A549 (cell line): ENCODE measurements at regions not wholly inside any gene's neighbourhood (a gene's known extent, or its start where the extent isn't known, plus 50 kb on each side); places are given as distances from the start of the nearest gene placed in this dataset.
"Not testable (repeated sequence)": the region's sequence is repeated elsewhere in the genome, so short reads cannot be mapped to it uniquely, and the experiment has no call there.

Source experiments
- ATAC-seq, 2 experiments: fragments of 200-7000 bp in 1 of 2; fragments of >200 bp in 1 of 2; cut with Nextera tagmentation in 1 of 2; cut with Tn5 transposase in 1 of 2; 3 replicates each; pipeline versions ENCODE4 v1.8.0 to v1.9.1; 2018 to 2020; ENCODE audit warnings: mild to moderate bottlenecking in 1 of 2, moderate library complexity in 1 of 2
- CTCF ChIA-PET: fragments of 300-600 bp; sonication (Branson Sonifier 250); formaldehyde crosslinking; extraction: SDS; loops from one replicate; lab custom pipeline; 2021; ENCODE audit warnings: antibody characterized with exemption, inconsistent platforms; lab: Yijun Ruan, JAX
- POLR2A ChIA-PET: fragments of 350-600 bp; formaldehyde crosslinking; extraction: SDS; loops from one replicate; lab custom pipeline; 2021; ENCODE audit warnings: antibody characterized with exemption, inconsistent platforms; lab: Yijun Ruan, JAX
- DNase-seq, 2 experiments: peaks; one replicate each; pipeline versions ENCODE4 v3.0.0 to v3.0.0-alpha.2; 2011 to 2016; ENCODE audit warnings: low read depth in 1 of 2, low spot score in 1 of 2
- FAIRE-seq: peaks from 2 replicates; lab custom pipeline; 2011; peaks lifted over from hg19 to GRCh38; lab: Jason Lieb, UNC
- H3K27ac ChIP-seq, 2 experiments: fragments of >200 bp; sonication (Bioruptor Twin); formaldehyde crosslinking; 3 replicates each; pipeline ENCODE4 v1.5.1; 2016 to 2017
- H3K4me1 ChIP-seq: fragments of >200 bp; sonication (Bioruptor Twin); formaldehyde crosslinking; 3 replicates; pipeline ENCODE4 v1.6.1; 2016
- H3K4me2 ChIP-seq: fragments of >200 bp; sonication (Bioruptor Twin); formaldehyde crosslinking; 3 replicates; pipeline ENCODE4 v1.6.1; 2016
- H3K4me3 ChIP-seq: fragments of >200 bp; sonication (Bioruptor Twin); formaldehyde crosslinking; 3 replicates; pipeline ENCODE4 v1.5.1; 2016
- H3K9me3 ChIP-seq: fragments of >200 bp; sonication (Bioruptor Twin); formaldehyde crosslinking; 3 replicates; pipeline ENCODE4 v1.6.1; 2016
- ATOH8 ChIP-seq: fragments of 250-450 bp; sonication (Bioruptor Pico); IDR thresholded peaks from 2 replicates; pipeline ENCODE4 v1.5.0; 2020; ENCODE audit warnings: low read depth, mild to moderate bottlenecking, moderate library complexity
- BHLHE40 ChIP-seq: IDR thresholded peaks from 2 replicates; pipeline ENCODE4 v1.6.1; 2012; ENCODE audit warnings: low read depth, low read length, inconsistent platforms
- CBX2 ChIP-seq: fragments of 200-600 bp; sonication (generic); IDR thresholded peaks from 2 replicates; pipeline ENCODE4 v1.6.1; 2016; ENCODE audit warnings: low read depth, mild to moderate bottlenecking, borderline replicate concordance
- CBX8 ChIP-seq: fragments of 200-600 bp; sonication (generic); IDR thresholded peaks from 2 replicates; pipeline ENCODE4 v1.6.1; 2016
- CHD4 ChIP-seq: fragments of 200-600 bp; sonication (generic); IDR thresholded peaks from 2 replicates; pipeline ENCODE4 v1.6.1; 2016; ENCODE audit warnings: antibody characterized with exemption, mild to moderate bottlenecking, borderline replicate concordance
- E2F6 ChIP-seq: IDR thresholded peaks from 2 replicates; pipeline ENCODE4 v1.6.1; 2012; ENCODE audit warnings: low read depth, borderline replicate concordance
- EHMT2 ChIP-seq: fragments of 200-600 bp; sonication (generic); IDR thresholded peaks from 2 replicates; pipeline ENCODE4 v1.6.1; 2016; ENCODE audit warnings: antibody characterized with exemption, low read depth, mild to moderate bottlenecking, moderate library complexity
- FOXS1 ChIP-seq: fragments of 250-450 bp; sonication (Bioruptor Pico); IDR thresholded peaks from 2 replicates; pipeline ENCODE4 v1.5.0; 2020; ENCODE audit warnings: mild to moderate bottlenecking, moderate library complexity
- GATA3 ChIP-seq: IDR thresholded peaks from 2 replicates; pipeline ENCODE4 v1.6.1; 2012; ENCODE audit warnings: borderline replicate concordance
- HDAC2 ChIP-seq: fragments of 200-600 bp; sonication (generic); IDR thresholded peaks from 2 replicates; pipeline ENCODE4 v1.6.1; 2016
- HES2 ChIP-seq: fragments of >200 bp; sonication (Bioruptor Twin); formaldehyde crosslinking; IDR thresholded peaks from 2 replicates; pipeline ENCODE4 v1.6.1; 2016
- HEYL ChIP-seq: fragments of 250-450 bp; sonication (Bioruptor Pico); IDR thresholded peaks from 2 replicates; pipeline ENCODE4 v1.8.0; 2021; ENCODE audit warnings: mild to moderate bottlenecking, moderate library complexity
- HMGXB4 ChIP-seq: fragments of 250-450 bp; sonication (Bioruptor Pico); IDR thresholded peaks from 2 replicates; pipeline ENCODE4 v1.5.0; 2021; ENCODE audit warnings: mild to moderate bottlenecking, moderate library complexity, borderline replicate concordance
- HOXA7 ChIP-seq: fragments of 250-450 bp; sonication (Bioruptor Pico); IDR thresholded peaks from 2 replicates; pipeline ENCODE4 v1.5.0; 2020; ENCODE audit warnings: mild to moderate bottlenecking, moderate library complexity
- HOXB13 ChIP-seq: fragments of 250-450 bp; sonication (Bioruptor Pico); IDR thresholded peaks from 2 replicates; pipeline ENCODE4 v1.5.0; 2020; ENCODE audit warnings: low read depth, mild to moderate bottlenecking, moderate library complexity
- HOXB5 ChIP-seq: fragments of 250-450 bp; sonication (Bioruptor Pico); IDR thresholded peaks from 2 replicates; pipeline ENCODE4 v1.5.0; 2020; ENCODE audit warnings: mild to moderate bottlenecking, moderate library complexity
- KDM5A ChIP-seq: fragments of 200-600 bp; sonication (generic); IDR thresholded peaks from 2 replicates; pipeline ENCODE4 v1.6.1; 2016; ENCODE audit warnings: antibody characterized with exemption, mild to moderate bottlenecking
- MAX ChIP-seq: IDR thresholded peaks from 2 replicates; pipeline ENCODE4 v1.6.1; 2012
- MAZ ChIP-seq: fragments of 150-350 bp; IDR thresholded peaks from 2 replicates; pipeline ENCODE4 v1.6.1; 2014; ENCODE audit warnings: antibody characterized with exemption, low read depth, low read length, borderline replicate concordance
- NPAS2 ChIP-seq: fragments of 250-450 bp; sonication (Bioruptor Pico); IDR thresholded peaks from 2 replicates; pipeline ENCODE4 v1.8.0; 2022; ENCODE audit warnings: mild to moderate bottlenecking, moderate library complexity, borderline replicate concordance
- NR3C1 ChIP-seq: fragments of >200 bp; sonication (Bioruptor Twin); formaldehyde crosslinking; IDR thresholded peaks from 3 replicates; pipeline ENCODE4 v1.6.1; 2017
- PHF8 ChIP-seq: fragments of 200-600 bp; sonication (generic); IDR thresholded peaks from 2 replicates; pipeline ENCODE4 v1.6.1; 2016; ENCODE audit warnings: low read depth, mild to moderate bottlenecking, antibody characterized with exemption, moderate library complexity, borderline replicate concordance
- POLR2AphosphoS2 ChIP-seq: conservative IDR thresholded peaks from 2 replicates; pipeline ENCODE4 v1.6.1; 2012; ENCODE audit warnings: low read length, improper control_type of control experiment, inconsistent platforms
- RARB ChIP-seq: fragments of 250-450 bp; sonication (Bioruptor Pico); IDR thresholded peaks from 2 replicates; pipeline ENCODE4 v1.8.0; 2021; ENCODE audit warnings: mild to moderate bottlenecking, moderate library complexity
- RCOR1 ChIP-seq: fragments of 150-350 bp; IDR thresholded peaks from 2 replicates; pipeline ENCODE4 v1.6.1; 2014; ENCODE audit warnings: antibody characterized with exemption, low read length, low read depth
- SREBF2 ChIP-seq: fragments of 450-650 bp; IDR thresholded peaks from 2 replicates; pipeline ENCODE4 v1.6.1; 2014; ENCODE audit warnings: mild to moderate bottlenecking, moderate library complexity
- TFCP2L1 ChIP-seq: fragments of 250-450 bp; sonication (Bioruptor Pico); IDR thresholded peaks from 2 replicates; pipeline ENCODE4 v1.5.0; 2021; ENCODE audit warnings: mild to moderate bottlenecking
- TP53 ChIP-seq: fragments of 250-450 bp; sonication (Bioruptor Pico); IDR thresholded peaks from 2 replicates; pipeline ENCODE4 v1.5.0; 2021; ENCODE audit warnings: mild to moderate bottlenecking, moderate library complexity
- ZFP36 ChIP-seq: fragments of 450-650 bp; IDR thresholded peaks from 2 replicates; pipeline ENCODE4 v1.6.1; 2014; ENCODE audit warnings: borderline replicate concordance; ENCODE audit not compliant: partially characterized antibody
- WGBS: methylation state at CpG from one replicate; pipeline ENCODE4 v1.1.6; 2017; ENCODE audit errors: missing lambda C conversion rate; 5-methylcytosine and 5-hydroxymethylcytosine counted together

- no peak for ATAC-seq
- Histone ChIP-seq H3K4me1 (no peaks in the 10 kb centered on the region), H3K27ac (no peak overlapping the region), H3K4me2 (no peak overlapping the region), H3K4me3 (no peak overlapping the region), H3K9me3 (no peaks in the 10 kb centered on the region)
- no peak for TF ChIP-seq TFCP2L1 (CRISPR knock-in tag)
- TF ChIP-seq PHF8 = no peak
- TF ChIP-seq MAX = no peak
- no peak for TF ChIP-seq KDM5A
- no peak for TF ChIP-seq CBX2
- no peak for TF ChIP-seq HDAC2
- TF ChIP-seq EHMT2 = no peak
- no peak for TF ChIP-seq HOXA7 (CRISPR knock-in tag)
- no peak for TF ChIP-seq HOXB13
- no peak for TF ChIP-seq GATA3
- no peak for TF ChIP-seq MAZ
- no peak for TF ChIP-seq RARB (CRISPR knock-in tag)
- no peak for TF ChIP-seq HEYL (CRISPR knock-in tag)
- TF ChIP-seq POLR2AphosphoS2 = no peak
- TF ChIP-seq SREBF2 = no peak
- no peak for TF ChIP-seq HMGXB4
- no peak for DNase-seq
- ChIA-PET CTCF (no interaction called here), POLR2A (no interaction called here)
- no peak for FAIRE-seq
- WGBS = 2% methylated on average over 10 of the region's 10 CpGs
Observed at GRCh38 chr6:164078532-164079274, 664.2 kb downstream of the QKI start.

GRCh38 chr6:164076818-164077532, 662.5 kb downstream of the QKI start:
- not testable (repeated sequence) for FAIRE-seq, H3K4me1 ChIP-seq

GRCh38 chr6:164075981-164076615, 661.6 kb downstream of the QKI start:
- Histone ChIP-seq H3K4me1 (no peaks in the 10 kb centered on the region), H3K4me3 (no peak overlapping the region), H3K9me3 (no peaks in the 10 kb centered on the region), H3K4me2 (no peak overlapping the region), H3K27ac (no peak overlapping the region)
- ATAC-seq (no peak), FAIRE-seq (no peak), DNase-seq (no peak)
- ChIA-PET CTCF (no interaction called here), POLR2A (no interaction called here)
- 65% methylated on average over 8 of the region's 10 CpGs for WGBS
- TF ChIP-seq ATOH8 (CRISPR knock-in tag) = no peak
- no peak for TF ChIP-seq HOXB5
- no peak for TF ChIP-seq GATA3
- TF ChIP-seq ZFP36 = no peak
- no peak for TF ChIP-seq RCOR1
- no peak for TF ChIP-seq NR3C1
- TF ChIP-seq E2F6 = no peak
- TF ChIP-seq CHD4 = no peak
- no peak for TF ChIP-seq BHLHE40
- TF ChIP-seq HDAC2 = no peak
- no peak for TF ChIP-seq HES2
- TF ChIP-seq FOXS1 (CRISPR knock-in tag) = no peak
- no peak for TF ChIP-seq RARB (CRISPR knock-in tag)
- TF ChIP-seq MAZ = no peak
- TF ChIP-seq NPAS2 (CRISPR knock-in tag) = no peak
- no peak for TF ChIP-seq CBX8
- no peak for TF ChIP-seq HOXA7 (CRISPR knock-in tag)
- TF ChIP-seq TP53 = no peak

More at GRCh38 chr6:164076818-164077532, 662.5 kb downstream of the QKI start:
- H3K9me3 ChIP-seq, DNase-seq, ATAC-seq, POLR2A ChIA-PET, H3K4me3 ChIP-seq, H3K27ac ChIP-seq, H3K4me2 ChIP-seq: not testable (repeated sequence)
- WGBS = 74% methylated on average over 3 of the region's 3 CpGs
- CTCF ChIA-PET = interaction anchor here (0.6 kb wide), 1 partner anchor 1897 kb away, joined by 3 read pairs; no protein-coding TSS in a partner anchor
